IPS-NIHi7 (cell line): ENCODE measurements at regions not wholly inside any gene's neighbourhood (a gene's known extent, or its start where the extent isn't known, plus 50 kb on each side); places are given as distances from the start of the nearest gene placed in this dataset.
"Not testable (repeated sequence)": the region's sequence is repeated elsewhere in the genome, so short reads cannot be mapped to it uniquely, and the experiment has no call there.

Experiments
- DNase-seq: peaks from one replicate; pipeline ENCODE4 v3.0.0; 2012; ENCODE audit warnings: mixed read lengths; ENCODE audit errors: extremely low spot score

GRCh38 chr2:131639001-131639620 lies 111.4 kb downstream of the CCDC74A start:
- not testable (repeated sequence) for DNase-seq

GRCh38 chr2:131641414-131642206 lies 113.9 kb downstream of the CCDC74A start:
- no peak for DNase-seq

GRCh38 chr2:131643180-131643579 lies 115.5 kb downstream of the CCDC74A start:
- not testable (repeated sequence) for DNase-seq

DNA sequence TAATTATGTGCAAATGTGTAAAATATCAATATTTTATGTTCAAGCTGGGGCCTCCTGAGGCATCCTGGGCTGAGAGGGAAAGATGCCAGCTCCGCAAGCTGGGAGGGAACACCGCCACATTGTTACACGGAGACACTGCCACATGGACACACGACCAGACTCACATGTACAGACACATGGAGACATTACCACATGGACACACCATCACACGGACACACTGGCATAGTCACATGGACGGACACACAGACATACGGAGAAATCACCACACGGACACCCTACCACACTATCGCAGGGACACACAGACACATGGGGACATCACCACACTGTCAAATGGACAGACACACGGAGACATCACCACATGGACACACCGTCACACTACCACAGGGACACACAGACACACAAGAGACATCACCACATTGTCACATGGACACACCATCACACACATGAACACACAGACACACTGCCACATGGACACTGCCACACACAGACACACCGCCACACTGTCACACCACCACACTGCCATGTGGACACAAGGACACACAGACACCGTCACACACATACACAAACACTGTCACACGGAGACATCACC lies 117.6 kb downstream of the CCDC74A start:
- DNase-seq: no peak

DNA sequence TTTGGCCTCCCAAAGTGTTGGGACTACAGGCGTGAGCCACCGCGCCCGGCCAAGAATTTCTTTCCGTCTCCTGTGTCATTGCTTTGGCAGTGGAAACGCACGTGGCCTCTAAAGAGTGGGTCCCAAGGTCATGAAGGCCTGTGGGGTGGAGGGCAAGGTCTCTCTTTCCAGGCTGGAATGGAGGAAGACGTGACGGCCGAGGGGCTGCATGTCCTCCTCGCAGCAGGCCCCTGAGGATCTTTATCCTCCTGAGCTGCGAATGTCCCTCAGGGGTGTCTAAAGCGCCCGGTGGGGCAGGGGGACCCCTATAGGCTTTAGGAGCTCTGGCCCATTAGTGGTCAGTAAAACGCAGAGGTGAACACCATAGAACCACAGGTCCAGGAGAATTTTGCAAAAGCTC lies 118.5 kb downstream of the CCDC74A start:
- not testable (repeated sequence) for DNase-seq

DNA sequence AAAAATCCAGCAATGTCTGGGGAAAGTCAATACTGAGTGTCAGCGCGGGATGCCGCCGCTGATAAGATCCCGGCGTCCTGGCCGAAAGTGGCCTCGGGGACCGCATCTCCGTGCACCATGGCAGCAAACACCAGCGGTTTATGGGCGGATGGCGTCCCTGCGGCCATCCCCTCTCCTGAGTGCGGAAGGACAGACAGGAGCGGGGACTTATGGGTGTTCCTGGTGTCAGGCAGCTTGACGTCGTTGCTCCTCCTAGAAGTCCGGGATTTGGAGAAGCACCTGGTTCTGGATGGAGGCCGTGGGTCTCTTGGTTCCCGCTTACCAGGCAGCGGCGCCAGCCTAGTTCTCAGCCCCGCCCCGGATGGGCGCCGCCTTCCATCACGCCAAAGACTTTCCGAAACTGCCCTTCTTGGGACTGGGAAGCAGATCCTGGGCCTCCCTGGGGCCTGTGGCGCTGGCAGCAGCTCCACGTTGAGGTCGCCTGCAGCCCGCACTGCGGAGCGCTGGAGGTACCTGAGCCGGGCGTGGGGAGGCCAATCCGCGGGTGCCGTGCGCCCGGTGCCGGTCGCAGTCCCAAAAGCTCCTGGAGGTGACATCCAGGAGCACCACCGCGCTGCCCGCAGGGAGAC lies 119.1 kb downstream of the CCDC74A start:
- DNase-seq: no peak

- not testable (repeated sequence) for DNase-seq
Measured at GRCh38 chr2:131648565-131648964, 120.9 kb downstream of the CCDC74A start.

DNA sequence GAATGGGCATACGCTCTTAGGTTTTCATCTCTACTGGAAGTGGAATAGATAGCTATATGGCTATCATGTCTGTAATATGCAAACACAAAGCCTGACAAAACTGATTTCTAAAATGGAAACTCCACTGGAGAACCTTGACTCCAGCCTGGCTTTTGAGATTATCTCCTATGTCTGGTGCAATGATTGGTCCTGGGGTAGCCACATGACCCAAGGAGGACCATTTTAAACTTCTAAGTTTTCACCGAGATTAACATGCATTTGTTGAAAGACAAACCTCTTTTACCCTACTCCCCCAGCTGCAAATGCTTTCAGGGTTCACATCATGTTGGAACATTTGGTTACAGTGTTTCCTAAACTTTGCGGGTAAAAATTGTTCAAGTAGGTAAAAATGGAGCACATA lies 124.6 kb downstream of the CCDC74A start:
- not testable (repeated sequence) for DNase-seq

GRCh38 chr2:131654107-131654506 lies 126.4 kb downstream of the CCDC74A start:
- not testable (repeated sequence) for DNase-seq

DNA sequence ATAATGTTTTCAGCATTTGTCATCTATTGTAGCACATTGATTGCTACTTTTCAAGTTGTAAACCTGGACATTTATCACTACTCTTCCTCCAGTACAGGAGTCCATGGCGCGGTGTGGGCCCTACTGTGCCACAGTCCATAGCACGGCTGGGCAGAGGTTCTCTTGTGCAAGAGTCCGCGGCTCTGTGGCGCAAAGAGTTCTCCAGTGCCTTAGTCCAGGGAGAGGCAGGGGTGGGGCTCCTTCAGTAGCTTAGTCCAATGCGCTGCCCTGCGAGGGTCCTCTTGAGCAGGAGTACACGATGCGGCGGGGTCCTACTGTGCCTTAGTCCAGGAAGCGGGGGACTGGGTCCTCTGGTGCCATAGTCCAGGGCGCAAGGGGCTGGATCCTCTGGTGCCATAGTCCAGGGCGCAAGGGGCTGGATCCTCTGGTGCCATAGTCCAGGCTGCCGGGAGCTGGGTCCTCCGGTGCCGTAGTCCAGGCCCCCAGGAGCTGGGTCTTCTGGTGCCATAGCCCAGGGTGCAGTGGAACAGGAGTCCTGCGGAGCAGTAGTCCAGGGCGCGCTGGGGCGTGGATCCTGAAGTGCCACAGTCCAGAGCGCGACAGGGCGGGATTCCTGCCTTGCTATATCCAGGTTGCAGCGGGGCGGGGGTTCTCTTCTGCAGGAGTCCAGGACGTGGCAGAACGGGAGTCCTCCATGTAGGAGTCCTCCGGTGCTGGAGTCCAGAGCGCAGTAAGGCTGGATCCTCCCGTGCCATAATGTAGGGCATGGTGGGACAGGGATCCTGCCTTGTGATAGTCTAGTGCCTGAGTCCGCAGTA lies 129.3 kb downstream of the CCDC74A start:
- DNase-seq: no peak

DNA sequence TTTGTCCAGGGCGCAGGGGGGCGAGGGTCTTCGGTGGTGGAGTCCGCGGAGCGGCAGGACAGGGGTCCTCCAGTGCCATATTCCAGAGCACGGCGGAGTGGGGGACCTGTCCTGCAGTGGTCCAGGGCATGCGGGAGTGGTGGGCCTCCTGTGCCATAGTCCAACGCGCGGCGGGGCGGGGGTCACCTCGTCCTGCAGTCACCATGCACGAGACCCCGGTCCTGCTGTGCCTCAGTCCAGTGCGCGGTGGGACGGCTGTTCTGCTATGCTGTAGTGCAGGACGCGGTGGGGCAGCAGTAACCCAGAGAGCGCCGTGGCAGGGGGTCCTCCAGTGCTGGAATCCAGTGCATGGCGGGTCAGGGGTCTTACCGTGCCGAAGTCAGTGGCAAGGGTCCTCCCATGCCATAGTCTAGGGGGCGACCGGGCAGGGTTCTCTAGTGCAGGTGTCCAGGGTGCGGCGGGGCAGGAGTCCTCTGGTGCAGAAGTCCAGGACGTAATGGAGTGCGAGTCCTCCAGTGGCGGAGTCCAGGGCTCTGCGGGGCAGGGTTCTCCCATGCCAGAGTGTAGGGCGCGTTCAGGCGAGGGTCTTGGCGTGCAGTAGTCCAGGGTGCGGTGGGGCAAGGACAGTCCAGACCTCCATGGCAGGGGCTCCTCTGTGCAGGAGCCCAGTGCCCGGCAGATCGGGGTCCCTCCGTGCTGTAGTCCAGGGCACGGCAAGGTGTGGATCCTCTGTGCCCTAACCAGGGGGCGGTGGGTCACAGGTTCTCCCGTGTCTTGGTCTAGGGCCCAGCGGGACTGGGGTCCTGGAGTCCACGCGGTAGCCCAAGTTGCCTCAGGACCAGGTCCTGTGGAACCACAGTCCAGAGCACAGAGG lies 130.4 kb downstream of the CCDC74A start:
- DNase-seq: no peak

GRCh38 chr2:131658769-131659131 lies 131.1 kb downstream of the CCDC74A start:
- no peak for DNase-seq

- DNase-seq: no peak
Measured at GRCh38 chr2:131659168-131659572, 131.5 kb downstream of the CCDC74A start.

DNA sequence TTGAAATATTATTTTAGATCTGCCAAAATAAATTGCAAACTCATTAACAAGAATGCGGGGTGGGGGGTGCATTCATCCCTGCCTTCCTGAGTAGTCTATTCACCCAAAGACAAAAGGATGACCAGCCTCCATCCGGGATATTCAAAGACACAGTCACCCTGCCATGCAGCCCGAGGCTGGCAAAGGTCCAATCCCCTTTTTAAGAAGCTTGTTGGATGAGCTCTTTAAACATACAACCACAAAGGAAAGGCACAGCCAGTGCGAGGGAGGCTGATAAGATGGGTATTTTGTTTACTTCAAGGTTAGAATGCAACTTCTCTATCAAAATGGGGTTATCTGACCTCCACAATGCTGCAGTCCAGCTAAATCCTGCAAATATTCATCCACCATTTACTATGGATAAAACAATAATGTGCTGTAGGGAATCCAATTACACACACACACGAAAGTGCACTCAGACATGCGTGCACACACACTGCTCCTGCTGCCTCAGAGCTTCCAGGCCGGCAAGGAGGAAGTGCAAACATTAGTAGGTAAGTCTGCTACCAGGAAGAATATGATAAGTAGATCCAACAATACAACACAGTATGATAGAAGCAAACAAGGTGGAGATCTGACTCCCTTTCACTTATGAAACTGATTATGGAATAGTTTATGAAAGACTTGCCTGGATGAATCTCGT lies 133.6 kb downstream of the CCDC74A start:
- not testable (repeated sequence) for DNase-seq

DNA sequence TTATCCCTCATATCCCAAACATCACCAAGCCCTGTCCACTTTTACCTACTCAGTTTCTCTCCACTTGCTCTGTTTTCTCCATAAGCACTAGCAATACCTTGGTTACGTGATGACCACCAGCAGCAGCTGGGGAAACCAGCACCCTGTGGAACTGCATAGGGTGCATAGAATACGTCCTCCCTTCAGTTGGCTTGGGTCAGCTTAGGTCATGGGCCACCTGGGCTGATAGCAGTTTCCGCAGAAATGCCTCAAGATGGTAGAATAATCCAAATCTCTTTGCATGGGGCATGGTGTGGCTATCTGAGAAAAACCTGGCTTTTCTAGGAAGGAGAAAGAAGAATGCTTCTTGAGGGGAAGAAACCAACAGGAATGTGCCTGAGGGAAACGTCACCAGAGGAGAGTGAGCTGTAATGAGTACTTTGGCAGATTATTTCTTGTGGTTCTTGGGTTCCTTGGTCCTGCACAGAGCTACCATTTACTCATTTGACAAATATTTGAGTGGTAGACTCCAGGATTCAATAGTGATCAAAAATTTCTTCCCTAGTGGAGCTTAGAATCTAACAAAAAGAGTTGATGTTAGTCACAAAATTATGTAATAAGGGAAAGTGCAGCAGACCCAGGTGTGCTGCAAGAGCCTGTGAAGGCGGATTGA lies 134.3 kb downstream of the CCDC74A start:
- DNase-seq: not testable (repeated sequence)

DNA sequence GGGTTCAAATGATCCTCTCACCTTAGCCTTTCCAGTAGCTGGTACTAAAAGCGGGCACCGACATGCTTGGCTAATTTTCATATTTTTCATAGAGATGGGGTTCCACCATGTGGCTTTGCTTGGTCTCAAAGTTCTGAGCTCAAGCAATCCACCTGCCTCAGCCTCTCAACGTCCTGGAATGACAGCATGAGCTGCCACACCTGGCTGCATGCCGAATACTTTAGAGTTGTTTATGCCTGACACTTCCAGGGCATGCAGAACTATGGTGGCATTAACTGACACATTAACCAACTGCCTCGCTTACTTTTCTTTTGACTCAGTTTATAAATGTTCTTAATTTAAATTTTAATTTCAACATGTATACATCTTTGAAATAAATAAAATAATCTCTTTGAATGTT lies 135.8 kb downstream of the CCDC74A start:
- not testable (repeated sequence) for DNase-seq

GRCh38 chr2:131665716-131666115 lies 138.0 kb downstream of the CCDC74A start:
- not testable (repeated sequence) for DNase-seq

DNA sequence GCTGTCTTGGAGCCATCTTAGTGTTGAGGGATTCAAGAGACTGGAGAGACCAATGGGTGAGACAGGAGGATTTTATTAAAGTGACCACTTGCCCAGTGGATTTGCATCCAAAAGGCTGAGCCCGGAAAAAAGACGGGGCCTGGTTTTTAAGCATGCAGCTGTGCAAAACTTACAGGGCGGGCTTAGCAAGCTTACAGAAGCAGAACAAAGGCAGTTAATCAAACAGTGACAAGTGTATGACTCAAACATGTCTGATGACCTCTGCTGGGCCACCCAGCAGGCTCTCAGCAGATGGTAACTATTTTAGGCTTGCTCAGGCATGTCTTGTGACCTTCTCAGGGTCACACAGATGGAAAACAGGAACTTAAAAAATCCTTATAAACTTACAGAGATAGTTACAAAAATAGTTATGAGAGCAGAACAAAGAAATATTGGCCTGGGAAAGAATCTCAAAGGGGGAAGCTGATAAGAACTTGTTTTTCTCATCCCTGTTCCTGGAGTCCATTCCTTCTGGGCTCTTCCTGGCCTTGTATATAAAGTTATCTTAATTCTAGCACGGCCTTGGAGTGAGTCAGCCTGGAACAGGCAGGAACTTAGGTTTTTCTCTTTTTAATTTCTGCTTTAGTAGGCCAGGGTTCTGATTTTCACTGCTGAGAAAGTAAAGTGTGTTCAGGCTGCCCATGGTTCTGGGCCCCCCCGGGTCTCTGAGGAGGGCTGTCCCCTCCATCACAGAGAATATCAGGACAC lies 141.3 kb downstream of the CCDC74A start:
- not testable (repeated sequence) for DNase-seq
